ENCODE measurements at regions not wholly inside any gene's neighbourhood (a gene's known extent, or its start where the extent isn't known, plus 50 kb on each side); places are given as distances from the start of the nearest gene placed in this dataset.
"Not testable (repeated sequence)": the region's sequence is repeated elsewhere in the genome, so short reads cannot be mapped to it uniquely, and the experiment has no call there.

DNA sequence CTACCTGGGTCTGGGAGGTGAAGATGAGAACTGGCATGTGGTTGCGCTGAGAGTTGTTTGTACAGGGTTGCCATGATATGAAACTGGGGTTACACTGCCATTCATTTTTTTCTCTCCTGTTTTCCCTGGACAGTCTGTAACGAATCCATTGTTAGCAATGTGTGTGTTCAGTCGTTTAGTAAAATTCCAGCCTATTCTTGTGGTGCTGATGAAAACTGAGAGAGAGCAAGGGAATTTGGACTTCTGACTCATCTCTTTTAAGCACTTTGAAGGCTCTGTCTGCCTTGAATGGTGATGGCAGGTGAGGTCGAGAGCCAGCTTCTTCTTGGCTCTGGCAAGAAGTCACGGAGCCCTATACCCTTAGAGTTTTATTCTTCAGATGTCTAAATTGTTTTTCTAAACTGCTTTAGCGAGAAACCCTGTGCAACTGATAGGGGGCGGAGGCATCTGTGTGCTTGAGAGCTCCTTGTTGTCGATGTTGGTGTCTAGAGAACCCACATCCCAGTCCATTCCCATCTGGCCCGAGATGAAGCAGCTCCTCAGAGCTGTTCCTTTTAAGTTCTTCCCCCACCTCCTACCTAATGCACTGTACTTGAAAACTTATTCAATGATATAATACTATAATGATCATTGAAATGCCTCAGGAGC lies 204.4 kb downstream of the TMX1 start:
- DNase-seq (ENCODE audit: low read depth) = peak; percentile 18

DNA sequence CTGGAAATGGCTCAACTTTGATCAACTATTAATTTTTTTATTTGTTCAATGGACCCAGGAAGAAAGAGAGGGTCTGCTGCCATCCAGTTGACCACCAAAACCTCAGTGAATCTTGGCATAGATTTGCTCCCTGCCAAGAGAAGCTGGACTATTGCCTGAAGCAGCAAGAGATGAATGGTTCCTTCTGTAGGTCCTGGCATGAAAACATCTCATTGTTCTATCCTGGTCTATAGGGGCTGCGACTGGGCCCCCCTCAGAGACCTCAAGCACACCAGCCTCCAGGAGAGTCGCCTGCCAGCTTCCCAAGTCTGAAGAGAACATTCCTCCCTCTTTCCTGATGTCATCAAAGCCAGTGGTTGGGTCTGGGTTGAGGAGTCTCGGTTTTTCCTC lies 204.9 kb downstream of the TMX1 start:
- DNase-seq (ENCODE audit: low read depth) = no peak

DNA sequence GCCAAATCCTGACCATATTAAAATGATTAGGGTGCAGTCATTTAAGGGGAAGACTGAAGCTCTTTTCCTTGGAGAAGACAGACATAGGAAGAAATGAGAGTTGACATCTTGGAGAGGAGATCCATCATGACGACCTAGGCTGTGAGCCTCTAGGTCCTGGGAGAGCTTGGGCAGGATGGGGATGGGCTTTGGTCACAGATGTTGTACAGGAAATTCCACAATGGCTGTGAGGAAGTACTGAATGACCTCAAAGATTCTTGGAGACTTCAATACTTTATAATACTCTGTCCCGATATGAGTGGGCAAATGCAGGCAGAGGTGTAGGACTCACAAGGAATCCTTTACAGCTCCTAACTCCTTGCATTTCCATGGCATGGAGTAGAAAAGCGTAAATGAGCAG lies 204.9 kb upstream of the FRMD6 start:
- DNase-seq (ENCODE audit: low read depth) = no peak

DNA sequence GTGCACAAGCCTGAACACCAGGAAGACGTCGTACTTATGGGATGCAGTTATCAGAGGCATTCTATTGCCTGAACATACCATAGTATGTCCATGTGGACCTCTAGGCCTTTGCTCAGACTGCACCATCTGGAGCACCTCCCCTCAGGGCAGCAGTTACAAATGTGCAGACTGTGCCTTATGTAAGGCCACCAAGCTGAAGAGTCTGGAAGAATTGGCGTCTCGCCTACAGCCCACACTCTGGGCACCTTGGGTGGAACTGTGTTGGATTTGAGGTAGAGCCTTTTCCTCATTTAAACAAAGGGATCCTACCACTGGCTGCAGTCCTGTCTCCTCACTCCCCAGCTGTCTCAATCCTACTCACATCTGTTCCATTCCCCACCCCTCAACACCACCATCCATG lies 204.3 kb upstream of the FRMD6 start:
- no peak for DNase-seq (ENCODE audit: low read depth)

DNA sequence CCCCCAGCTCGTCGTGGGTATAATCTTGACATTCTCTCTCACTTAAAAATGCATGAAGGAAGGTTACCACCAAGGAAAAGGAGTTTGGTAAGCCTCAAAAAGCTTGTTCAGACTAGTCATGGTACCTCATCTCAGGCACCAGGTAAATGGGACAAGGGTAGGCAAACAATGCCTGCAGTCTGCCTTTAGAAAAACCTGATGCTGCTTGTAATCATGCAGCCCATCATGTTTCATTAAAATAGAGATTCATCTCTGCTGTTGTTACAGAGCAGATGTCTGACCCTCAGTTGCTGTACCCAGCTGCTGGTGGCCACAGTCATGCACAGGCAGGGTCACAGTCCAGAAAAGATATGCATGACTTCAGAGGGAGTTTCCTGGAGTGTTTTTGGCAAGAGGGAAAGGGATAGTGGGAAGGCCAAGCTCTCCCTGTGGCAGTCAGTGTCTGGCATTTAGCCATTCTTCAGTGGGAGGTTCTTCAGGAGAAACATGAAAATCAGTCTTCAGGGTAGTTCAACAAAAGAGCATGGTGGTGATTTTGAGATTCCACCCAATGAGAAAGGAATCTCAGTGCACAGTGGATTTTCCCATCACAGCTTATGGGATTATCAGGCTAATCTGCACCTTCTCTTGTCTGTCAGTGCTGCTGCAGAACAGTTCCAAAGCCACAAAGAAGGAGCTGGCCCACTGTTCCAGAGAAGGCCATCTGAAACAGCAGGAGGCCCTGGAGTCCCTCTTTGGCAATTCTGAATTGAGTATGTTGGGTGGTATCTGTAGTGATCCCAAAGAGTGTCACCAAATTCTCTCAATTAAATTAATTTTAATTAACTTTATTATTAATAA lies 202.7 kb upstream of the FRMD6 start:
- peak; percentile 78 for DNase-seq (ENCODE audit: low read depth)

DNA sequence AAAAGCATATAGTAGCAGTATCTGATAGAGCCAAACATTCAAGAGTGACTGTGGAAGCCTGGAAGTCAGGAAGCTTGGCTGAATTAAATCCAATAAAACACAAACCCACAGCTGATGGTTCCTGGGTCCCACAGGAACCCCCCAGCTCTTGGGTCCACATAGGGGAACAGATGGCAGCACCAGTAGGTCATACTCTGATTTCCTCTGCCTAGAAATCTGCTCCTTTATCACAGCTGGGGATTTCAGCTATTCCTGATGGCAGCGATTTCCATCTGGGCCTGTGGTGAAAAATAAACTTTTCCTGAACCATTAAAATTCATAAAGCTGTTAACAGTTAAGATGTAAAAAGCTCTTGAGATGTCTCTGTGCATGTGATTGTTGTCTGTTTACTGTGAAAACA lies 202.0 kb upstream of the FRMD6 start:
- no peak for DNase-seq (ENCODE audit: low read depth)

DNA sequence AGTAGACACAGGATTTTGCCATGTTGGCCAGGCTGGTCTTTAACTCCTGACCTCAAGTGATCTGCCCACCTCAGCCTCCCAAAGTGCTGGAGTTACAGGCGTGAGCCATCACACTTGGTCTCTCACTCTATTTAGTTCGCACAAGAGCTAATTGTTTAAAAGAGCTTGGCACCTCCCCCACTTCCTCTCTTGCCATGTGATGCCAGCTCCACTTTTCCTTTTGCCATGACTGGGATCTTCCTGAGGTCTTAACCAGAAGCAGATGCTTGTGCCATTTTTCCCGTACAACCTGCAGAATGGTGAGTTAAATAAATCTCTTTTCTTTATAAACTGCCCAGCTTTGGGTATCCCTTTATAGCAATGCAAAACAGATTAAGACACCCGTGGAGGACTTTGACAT lies 200.1 kb upstream of the FRMD6 start:
- DNase-seq (ENCODE audit: low read depth) = no peak

DNA sequence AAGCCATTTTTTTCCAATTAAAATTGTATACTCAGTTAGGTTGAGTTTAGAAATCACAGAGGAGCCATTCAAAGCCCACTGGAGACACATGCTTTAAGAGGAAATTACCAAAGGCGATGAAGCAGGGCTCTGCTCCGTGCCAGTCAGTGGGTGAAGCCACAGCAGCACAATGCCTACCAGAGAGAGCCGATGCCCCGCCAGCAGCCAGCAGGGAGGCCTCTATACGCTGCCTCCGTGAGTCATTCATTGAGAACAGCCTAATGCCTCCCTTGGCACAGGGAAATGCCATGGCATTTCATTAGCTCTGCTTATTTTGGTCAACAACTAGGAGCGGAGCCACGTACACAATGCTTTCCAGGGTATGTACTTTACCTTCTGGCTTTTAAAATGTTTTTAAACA lies 197.8 kb upstream of the FRMD6 start:
- peak; percentile 85 for DNase-seq (ENCODE audit: low read depth)

DNA sequence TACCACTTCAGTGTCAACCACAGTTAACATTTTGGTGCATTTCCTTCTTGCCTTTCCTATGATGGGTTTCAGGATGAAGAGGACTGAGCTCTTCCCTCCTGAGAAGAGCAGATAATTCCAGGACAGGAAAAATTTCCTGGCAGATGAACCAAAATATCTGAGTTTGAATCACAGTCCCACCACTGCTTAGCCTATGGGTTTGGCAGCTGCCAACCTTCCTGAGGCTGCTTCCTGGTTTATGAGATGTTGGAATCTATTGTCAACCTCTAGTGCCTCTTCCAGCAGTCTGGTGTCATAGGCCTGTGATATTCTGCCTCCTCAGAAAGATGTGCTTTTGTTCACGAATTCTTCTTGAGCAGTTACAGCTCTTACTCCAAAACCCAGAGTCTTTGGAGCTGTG lies 197.4 kb upstream of the FRMD6 start:
- peak; percentile 49 for DNase-seq (ENCODE audit: low read depth)

DNA sequence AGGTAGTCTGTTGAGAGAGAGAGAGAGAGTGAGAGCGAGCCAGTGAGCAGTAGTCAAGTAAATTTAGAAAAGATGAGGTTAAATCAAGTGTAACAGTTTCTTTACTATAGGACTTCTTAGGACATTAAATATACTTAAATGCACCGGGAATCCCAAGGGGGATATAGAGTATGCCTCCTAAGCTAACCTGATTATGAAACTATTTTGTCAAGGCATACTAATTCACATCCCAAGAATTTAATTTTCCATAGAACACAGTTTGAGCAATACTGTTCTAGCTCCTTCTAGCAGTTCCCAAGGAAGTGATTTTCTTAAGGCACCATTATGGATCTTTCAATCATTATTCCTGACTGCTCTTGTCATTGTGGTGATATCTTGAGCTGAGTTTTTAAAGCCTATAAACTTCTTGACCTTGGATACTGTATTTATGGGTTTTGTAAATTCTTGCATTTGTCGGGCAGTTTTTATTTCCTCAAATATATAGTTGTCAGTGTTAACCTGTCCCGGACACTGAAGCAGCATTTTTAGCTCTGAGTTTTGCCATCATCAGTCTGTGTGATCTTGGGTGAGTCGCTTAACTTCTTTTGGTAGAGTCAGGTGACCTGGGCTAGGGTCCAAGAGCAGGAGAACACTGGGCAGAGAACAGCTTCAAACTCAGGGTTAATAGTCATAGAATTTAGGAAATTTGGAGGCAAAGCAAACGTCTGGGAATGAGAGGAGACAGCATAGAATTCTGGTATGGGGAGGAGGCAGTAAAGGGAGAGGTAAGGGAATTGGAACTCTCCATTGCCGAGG lies 196.5 kb upstream of the FRMD6 start:
- peak; percentile 27 for DNase-seq (ENCODE audit: low read depth)

DNA sequence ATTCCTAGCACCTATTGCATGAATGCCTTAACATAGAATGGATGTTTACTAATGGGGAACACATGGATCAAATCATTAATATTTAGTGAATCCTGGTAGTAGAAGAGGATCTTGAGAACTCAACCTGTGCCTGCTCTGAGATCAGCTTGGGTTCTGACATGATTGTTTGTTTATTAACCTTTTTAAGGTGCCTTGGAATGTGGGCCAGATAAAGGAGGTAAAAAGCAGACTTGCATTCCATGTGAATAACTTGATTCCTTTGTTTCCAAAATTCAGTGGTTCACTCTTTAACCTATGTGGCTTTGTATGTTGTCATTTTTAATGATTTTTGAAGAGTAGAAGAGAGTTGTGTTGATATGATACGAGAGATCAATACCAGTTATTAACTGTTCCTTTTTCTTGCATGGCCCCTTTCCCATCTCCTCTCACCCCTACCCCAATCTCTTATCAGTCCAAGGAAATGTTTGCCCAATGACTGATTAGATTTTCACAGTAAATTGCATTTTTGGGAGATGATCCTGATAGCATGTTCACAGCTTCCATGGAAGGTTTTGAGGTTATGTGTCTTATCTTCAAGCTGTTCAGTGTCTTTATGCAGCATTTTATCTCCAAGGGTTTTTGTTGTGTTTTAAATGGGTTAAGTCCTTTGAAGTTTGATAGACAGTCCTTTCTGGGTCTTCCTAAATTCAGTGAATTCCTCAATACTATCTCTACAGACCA lies 193.7 kb upstream of the FRMD6 start:
- peak; percentile 49 for DNase-seq (ENCODE audit: low read depth)

DNA sequence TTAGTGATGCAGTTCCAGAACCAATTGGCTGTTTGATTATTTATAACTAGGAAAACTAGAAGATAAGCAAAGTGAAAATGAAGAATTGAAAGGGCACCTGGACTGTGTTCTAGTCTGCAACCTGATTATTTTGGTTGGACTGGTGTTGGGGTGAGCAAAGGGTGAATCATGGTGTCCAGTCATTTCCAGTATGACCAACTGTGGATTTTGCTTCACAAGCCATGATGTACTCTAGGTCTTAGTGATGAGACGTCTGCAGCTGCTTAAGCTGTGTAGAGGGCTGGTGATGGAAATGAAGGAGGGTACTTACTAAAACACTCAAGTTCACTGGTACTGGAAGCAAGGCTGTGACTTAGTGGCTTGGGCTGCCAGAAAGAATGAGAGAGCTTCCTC lies 193.2 kb upstream of the FRMD6 start:
- DNase-seq (ENCODE audit: low read depth) = peak; percentile 91

DNA sequence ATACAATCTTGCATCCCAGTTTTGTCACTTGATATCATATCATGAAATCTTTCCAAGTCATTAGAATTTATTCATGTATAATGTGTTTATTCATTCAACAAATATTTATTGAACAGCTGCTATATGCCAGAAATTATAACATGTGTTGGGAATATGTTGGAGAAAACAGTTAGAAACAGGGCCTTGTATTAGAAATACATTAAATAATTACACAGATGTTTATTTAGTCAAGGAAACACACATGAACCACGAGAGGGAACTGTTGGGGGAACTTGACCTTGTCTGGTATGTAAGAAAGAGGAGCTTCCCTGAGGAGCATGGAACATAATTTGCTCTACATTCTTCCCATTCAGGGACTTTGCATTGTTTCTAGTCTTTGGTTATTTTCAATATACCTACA lies 191.7 kb upstream of the FRMD6 start:
- no peak for DNase-seq (ENCODE audit: low read depth)

DNA sequence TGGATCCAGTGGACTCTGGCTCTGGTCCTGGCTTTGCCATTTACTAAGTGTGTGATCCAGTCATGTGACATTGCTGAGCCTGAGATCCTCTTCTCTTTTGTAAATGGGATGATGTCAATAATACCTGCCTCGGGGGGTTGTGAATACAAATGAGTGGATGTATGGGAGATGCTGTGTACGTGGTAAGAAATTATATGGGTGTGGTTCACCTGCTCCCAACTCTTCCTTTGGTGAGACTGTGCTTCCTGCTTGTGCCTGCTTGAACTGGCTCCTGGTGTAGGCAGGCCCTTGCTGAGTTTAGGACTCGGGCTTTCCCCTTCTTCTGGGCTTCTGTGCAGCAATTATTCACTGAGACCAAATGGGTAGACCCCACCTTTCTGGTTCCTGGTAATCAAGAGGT lies 189.5 kb upstream of the FRMD6 start:
- DNase-seq (ENCODE audit: low read depth) = no peak

DNA sequence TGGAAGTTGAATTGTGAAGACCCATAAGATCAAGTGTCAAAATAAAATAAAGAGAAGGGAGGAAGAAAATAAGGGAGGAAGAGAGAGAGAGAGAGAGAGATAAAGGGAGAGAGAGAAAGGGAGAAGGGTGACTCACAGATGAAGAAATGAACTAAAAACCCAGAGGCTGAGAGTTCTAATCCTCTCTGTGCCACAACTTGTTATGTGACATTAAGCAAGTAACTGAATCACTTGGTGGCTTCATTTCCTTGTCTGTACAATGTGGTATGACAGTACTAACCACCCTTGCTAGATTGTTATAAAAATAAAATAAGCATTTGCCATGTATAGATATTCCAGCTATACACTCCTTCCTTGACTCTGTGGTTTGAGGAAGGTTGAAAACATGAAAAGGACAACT lies 189.0 kb upstream of the FRMD6 start:
- no peak for DNase-seq (ENCODE audit: low read depth)

DNA sequence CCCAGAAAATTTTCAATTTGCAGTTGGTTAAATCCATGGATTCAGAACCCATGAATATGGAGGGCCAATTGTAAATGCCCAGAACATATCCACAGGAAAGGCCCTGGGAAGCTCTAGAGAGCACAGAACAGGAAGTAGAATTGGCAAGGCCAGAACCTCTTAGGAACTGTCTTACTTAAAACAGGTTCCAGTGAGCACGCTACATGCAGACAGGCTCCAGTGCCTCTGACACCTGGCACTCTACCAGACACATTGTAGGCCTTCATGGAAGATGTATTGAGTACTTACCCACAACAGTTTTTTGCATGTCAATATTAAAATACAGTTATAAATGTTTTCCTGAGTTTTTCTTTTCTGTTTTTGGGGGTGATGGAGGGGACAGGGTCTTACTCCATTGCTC lies 188.2 kb upstream of the FRMD6 start:
- DNase-seq (ENCODE audit: low read depth) = no peak

DNA sequence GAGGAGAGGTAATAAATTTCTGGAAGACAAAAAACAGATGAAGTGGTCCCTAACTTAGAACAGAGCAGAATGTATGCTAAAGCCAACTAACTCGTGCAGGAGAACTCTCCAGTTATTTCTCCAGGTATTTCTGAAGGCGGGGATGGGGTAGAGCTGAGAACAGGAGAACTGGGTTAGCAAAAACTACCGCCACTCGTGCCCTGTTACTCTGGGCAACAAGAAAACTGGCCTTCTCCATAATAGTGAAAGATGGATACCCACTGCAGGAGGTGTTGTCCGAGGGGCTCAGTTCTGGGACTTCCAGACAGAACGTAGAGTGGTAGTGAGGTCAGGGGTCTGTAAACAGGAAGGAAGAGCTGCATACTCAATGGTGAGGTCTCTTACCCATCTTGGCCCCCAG lies 187.3 kb upstream of the FRMD6 start:
- DNase-seq (ENCODE audit: low read depth) = no peak

DNA sequence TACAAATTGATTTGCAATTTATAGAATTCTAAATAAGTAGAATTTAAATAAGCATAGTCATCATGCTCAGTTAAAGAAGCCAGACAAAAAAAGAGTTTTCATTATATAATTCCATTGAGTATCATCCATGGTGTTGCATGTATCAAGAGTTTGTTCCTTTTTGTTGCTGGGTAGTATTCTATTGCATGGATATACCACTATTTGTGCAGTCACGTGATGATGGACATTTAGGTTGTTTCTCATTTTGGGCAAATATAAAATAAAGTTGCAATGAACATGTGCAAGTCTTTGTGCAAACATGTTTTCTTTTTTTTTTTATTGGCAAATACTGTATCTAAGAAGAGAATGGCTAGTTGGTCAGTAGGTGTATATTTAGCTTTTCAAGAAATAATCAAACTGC lies 186.2 kb upstream of the FRMD6 start:
- DNase-seq (ENCODE audit: low read depth) = no peak

DNA sequence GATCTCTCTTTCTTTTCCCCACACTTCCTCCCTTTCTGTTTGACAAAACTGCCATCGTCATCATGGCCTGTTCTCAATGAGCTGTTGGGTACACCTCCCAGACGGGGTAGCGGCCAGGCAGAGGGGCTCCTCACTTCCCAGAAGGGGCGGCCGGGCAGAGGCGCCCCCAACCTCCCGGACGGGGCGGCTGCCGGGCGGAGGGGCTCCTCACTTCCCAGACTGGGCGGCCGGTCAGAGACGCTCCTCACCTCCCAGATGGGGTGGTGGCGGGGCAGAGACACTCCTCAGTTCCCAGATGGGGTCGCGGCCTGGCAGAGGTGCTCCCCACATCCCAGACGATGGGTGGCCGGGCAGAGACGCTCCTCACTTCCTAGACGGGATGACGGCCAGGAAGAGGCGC lies 184.3 kb upstream of the FRMD6 start:
- DNase-seq (ENCODE audit: low read depth) = not testable (repeated sequence)

DNA sequence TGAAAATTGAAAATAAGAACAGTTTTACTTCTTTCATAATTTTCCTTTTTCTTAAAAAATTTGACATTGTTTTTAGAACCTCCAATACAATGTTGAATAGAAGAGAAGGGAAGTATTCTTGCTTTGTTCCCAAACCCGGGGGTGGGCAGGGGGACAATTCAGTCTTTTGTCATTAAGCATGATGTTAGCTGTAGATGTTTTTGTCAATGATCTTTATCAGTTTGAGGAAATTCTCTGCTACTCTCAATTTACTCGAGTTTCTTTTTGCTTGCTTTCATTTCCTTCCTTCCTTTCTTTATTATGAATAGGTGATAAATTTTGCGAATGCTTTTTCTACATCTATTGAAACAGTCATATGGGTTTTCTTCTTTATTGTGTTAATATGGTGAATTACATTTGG lies 183.2 kb upstream of the FRMD6 start:
- DNase-seq (ENCODE audit: low read depth) = no peak

DNA sequence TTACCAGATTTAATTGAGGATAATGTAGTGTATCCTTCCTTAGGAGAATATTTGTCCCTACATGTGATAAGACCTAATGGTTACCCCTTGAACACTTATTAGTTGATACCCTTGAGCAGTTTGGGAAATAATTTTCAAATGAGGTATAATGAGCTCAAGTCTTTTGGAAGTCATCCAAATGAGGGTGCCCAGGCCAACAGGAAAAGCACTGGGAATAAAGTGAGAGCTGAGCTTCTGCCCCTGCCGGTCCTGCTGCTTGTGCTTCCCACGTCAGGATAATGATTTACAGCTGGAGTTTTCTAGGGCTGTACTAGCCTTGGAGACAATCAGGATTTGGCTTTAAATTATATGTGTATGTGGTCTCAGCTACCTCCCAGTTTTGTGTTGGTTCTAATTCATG lies 178.8 kb upstream of the FRMD6 start:
- DNase-seq (ENCODE audit: low read depth) = peak; percentile 38

DNA sequence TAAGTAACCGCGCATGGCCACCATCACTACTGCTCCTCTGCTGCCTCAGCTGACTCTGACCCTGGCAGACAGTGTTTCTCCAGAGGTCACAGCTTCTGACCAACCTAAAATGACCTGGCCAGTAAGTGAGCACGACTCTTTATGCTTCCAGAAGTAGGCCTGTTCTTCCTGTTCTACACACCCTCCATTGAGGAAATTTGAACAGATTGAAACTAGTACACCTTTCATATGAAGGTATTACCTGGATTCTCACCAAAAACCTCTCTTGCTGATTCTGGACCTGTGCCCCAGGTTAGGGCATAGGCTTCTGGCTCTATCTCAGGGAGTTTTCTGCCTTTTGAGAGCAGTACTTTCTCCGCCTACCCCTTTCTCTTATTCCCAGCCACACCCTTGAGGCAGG lies 178.4 kb upstream of the FRMD6 start:
- DNase-seq (ENCODE audit: low read depth) = no peak
